Left ventricle myocardium superior (tissue), 1 donor: ENCODE measurements at regions not wholly inside any gene's neighbourhood (a gene's known extent, or its start where the extent isn't known, plus 50 kb on each side); places are given as distances from the start of the nearest gene placed in this dataset.

ENCODE experiments used
- ATAC-seq: fragments of 200-7000 bp; cut with Tn5 transposase; one replicate; pipeline ENCODE4 v1.9.1; 2020; ENCODE audit warnings: mild to moderate bottlenecking, moderate library complexity
- DNase-seq: peaks from one replicate; pipeline ENCODE4 v3.0.0-alpha.2; 2020
- intact Hi-C: fragments of 100-400 bp; cut with micrococcal nuclease; formaldehyde crosslinking; loops from one replicate; pipeline ENCODE4 v1.11.0; 2022
- donor health status: DM: no; HTN: yes; CAD: no; lungs with severe emphysema.

DNA sequence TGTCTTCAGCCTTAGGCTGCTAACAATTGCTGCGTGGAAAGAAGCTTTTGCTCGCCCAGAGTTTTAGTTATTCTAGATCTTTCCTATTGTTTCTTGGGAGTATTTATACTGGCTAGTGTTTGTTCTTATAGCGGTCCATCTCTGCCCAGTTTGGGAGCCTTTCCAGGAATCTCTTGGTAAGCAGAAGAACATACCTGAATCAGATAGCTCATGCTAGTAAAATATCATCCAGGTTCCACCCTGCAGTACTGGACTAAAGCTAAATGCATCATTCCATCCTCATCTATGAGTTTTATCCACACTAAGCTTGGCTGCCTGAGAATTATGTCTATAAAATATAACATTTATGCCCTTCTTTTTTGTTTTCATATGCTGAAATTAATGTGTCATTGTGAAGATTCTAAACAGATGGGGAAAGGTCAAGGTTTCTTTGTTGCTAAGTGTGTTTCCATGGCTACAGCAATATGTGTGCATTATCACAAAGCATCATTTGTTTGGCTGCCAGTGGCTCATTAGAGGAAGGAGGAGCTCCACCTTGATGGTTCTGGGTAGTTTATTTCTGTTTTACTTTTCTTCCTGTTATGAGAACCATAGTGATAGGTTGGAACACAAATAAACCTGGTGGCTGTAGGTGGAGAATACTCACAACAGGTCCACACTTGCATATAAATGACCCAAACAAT, 182.8 kb downstream of the PIK3C3 start:
- intact Hi-C loops = no loop called here
- no peak for DNase-seq
- ATAC-seq = no peak

DNA sequence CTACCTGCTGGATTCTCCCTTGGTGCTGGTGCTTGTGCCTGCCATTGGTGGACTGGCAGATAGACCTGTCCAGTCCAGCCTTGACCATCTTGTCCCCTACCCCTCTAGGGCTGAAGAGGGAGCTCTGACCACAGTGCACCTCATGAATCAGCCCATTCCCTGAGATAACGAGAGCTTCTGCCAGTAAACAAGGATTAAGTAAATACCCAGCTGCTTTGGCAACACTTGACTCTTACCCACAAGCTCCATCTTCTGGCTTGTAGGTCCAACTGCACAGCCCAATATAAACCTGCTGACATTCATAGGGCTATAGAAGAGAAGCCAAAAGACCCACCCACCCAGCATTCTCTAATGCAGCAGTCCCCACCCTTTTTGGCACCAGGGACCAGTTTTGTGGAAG, 186.4 kb downstream of the PIK3C3 start:
- ATAC-seq (no peak), DNase-seq (no peak)
- intact Hi-C loops = no loop called here

DNA sequence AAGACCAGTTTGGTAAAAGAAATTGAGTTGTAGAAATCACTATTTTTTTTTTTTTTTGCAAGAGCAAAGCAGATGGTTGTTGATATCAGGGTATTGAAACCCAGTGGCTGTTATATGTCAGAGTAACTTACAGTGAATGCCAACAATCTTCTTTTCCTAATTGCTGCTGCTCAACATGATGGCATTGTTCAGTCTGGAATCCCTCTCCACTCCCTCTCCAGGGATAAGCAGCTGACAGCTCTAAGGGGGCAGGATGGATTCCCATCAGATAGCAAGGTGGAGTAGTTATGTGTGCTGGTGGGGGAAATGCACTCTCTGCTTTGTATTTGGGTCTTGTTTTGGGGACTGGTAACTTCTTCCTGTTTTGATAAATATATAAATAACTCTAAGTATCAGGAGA, 200.0 kb downstream of the PIK3C3 start:
- intact Hi-C loops = no loop called here
- no peak for DNase-seq
- peak; percentile 98 for ATAC-seq

DNA sequence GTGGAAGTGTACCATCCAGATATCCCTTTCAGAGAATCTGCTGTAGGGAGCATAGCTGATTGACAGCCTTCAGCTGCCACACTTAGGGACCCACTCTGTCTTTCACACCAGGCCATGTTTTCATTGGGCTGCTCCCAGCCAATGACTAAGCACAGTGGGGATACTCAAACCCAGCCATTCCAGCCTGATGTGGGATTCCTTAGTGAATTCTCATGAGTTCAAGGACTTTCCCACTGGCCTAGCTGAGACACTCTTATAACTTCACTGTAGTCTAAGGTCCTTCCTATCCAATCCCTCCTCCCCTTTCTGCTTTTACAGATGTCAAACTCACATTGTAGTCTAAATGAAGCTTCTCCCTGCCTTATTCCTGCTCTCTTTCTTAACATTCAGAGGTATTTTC, 201.2 kb downstream of the PIK3C3 start:
- DNase-seq = no peak
- no peak for ATAC-seq
- intact Hi-C loops = no loop called here

GRCh38 chr18:42157420-42157819, 202.4 kb downstream of the PIK3C3 start:
- DNase-seq (no peak), ATAC-seq (no peak)
- intact Hi-C loops = no loop called here

DNA sequence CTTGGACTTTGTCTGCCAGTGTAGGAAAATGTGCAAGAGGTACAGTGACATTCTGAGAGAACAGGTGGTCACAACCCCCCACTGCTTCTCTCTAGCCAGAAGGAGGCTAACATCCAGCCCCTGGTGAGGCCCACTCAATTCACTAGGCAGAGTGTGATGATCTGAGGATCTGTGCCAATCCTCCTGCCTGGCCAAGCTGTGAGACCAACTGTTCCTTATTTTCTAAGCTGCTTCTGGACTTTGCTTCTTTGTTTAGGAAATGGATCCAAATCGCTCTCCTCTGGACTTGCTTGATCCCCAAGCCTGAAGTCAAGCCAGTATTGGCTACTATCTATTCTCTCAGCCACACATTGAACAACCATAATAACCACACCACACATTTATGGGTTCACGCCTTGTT, 202.8 kb downstream of the PIK3C3 start:
- intact Hi-C loops = no loop called here
- no peak for DNase-seq
- no peak for ATAC-seq

- intact Hi-C loops = no loop called here
- ATAC-seq (no peak), DNase-seq (no peak)
Observed at GRCh38 chr18:42159146-42159545, 204.1 kb downstream of the PIK3C3 start.

DNA sequence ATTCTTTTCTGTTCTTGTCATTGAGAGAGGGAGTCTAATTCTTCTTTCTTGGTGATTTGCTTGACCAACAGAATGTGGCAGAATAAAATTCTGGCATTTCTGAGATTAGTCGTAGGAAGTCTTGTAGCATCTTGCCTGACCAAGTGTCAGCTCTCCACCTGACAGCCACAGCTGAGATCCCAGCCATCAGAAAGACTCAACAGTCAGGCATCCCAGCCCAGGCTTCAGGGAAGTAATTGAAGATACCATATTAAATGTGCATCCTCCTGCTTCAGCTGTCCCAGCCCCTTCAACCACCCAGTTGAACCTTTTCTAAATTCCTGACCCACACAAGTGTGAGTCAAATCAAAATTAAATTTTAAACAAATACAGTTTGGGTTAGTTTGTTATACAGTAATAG, 208.3 kb downstream of the PIK3C3 start:
- ATAC-seq = no peak
- no peak for DNase-seq
- intact Hi-C loops = no loop called here

GRCh38 chr18:42164556-42164955, 209.5 kb downstream of the PIK3C3 start:
- no peak for DNase-seq
- no peak for ATAC-seq
- intact Hi-C loops = no loop called here

- DNase-seq (no peak), ATAC-seq (no peak)
- intact Hi-C loops = no loop called here
Observed at GRCh38 chr18:42165922-42166513, 211.0 kb downstream of the PIK3C3 start.

- intact Hi-C loops = no loop called here
- ATAC-seq = no peak
- no peak for DNase-seq
Observed at GRCh38 chr18:42168487-42168886, 213.5 kb downstream of the PIK3C3 start.

GRCh38 chr18:42168907-42169306, 213.9 kb downstream of the PIK3C3 start:
- DNase-seq (no peak), ATAC-seq (no peak)
- intact Hi-C loops = no loop called here

DNA sequence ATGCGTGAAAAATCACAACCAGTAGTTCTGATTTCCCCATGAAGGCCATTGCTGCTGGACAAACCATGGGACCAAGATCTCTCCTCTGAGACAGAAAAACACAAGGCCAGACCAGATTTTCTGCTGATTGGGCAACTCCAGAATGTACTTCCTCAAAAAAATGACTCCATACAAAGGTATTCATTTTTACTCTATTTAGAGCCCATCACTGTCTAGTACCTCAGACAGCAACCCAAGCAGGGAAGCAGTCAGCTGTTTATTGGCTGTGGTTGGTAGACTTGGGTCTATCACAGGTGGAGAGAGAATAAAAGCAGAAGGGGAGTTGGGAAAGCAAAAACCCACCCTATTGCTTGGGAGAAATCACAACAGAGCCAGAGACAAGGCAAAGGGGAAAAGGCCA, 219.9 kb downstream of the PIK3C3 start:
- intact Hi-C loops = no loop called here
- no peak for DNase-seq
- ATAC-seq = no peak

GRCh38 chr18:42176599-42176998, 221.6 kb downstream of the PIK3C3 start:
- intact Hi-C loops = no loop called here
- no peak for ATAC-seq

GRCh38 chr18:42177390-42177789, 222.4 kb downstream of the PIK3C3 start:
- DNase-seq (no peak), ATAC-seq (no peak)
- intact Hi-C loops = no loop called here

More at GRCh38 chr18:42176599-42176998, 221.6 kb downstream of the PIK3C3 start:
- no peak for DNase-seq

GRCh38 chr18:42178376-42179080, 223.5 kb downstream of the PIK3C3 start:
- intact Hi-C loops = no loop called here
- ATAC-seq (no peak), DNase-seq (no peak)

- no peak for ATAC-seq
- DNase-seq = no peak
- intact Hi-C loops = no loop called here
Observed at GRCh38 chr18:42179542-42180121, 224.6 kb downstream of the PIK3C3 start.

DNA sequence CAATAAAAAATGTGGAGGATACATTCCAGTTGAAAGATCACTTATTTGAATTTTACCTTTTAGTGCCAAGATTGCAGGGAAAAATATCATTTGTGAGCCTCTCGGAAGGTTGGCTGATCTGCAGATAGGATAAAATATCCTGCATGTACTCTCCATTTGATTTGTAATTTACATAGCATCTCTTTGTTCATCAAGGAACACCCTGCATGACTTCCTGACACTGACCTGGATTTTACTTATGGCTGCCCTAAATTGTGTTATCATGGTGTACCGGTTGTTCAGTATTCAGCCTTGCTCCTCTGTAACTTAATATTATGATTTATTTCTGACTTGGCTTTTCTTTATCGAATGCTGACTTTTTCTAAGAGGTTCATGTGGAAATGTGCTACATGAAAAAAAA, 226.4 kb downstream of the PIK3C3 start:
- no peak for ATAC-seq
- intact Hi-C loops = no loop called here
- DNase-seq = no peak

- ATAC-seq (peak; percentile 57), DNase-seq (no peak)
- intact Hi-C loops = no loop called here
Observed at GRCh38 chr18:42182728-42183700, 228.0 kb downstream of the PIK3C3 start.
